ENCODE measurements at regions not wholly inside any gene's neighbourhood (a gene's known extent, or its start where the extent isn't known, plus 50 kb on each side); places are given as distances from the start of the nearest gene placed in this dataset.

GRCh38 chr11:115872416-115872815, 368.2 kb upstream of the CADM1 start:
- peak; percentile 76 for DNase-seq

GRCh38 chr11:115871161-115871760, 367.0 kb upstream of the CADM1 start:
- no peak for DNase-seq

GRCh38 chr11:115869780-115870431, 365.7 kb upstream of the CADM1 start:
- peak; percentile 78 for DNase-seq

- DNase-seq = no peak
Observed at GRCh38 chr11:115869131-115869530, 364.9 kb upstream of the CADM1 start.

- no peak for DNase-seq
Observed at GRCh38 chr11:115860246-115860645, 356.0 kb upstream of the CADM1 start.

- DNase-seq = no peak
Observed at GRCh38 chr11:115848611-115849010, 344.4 kb upstream of the CADM1 start.

- DNase-seq = no peak
Observed at GRCh38 chr11:115848080-115848479, 343.9 kb upstream of the CADM1 start.

GRCh38 chr11:115845872-115846271, 341.7 kb upstream of the CADM1 start:
- no peak for DNase-seq

GRCh38 chr11:115843685-115844084, 339.5 kb upstream of the CADM1 start:
- no peak for DNase-seq

- no peak for DNase-seq
Observed at GRCh38 chr11:115843111-115843510, 338.9 kb upstream of the CADM1 start.

GRCh38 chr11:115820026-115820425, 315.8 kb upstream of the CADM1 start:
- DNase-seq = no peak

- DNase-seq = no peak
Observed at GRCh38 chr11:115819014-115819413, 314.8 kb upstream of the CADM1 start.

GRCh38 chr11:115817844-115818468, 313.7 kb upstream of the CADM1 start:
- no peak for DNase-seq

- no peak for DNase-seq
Observed at GRCh38 chr11:115808351-115808940, 304.2 kb upstream of the CADM1 start.

- no peak for DNase-seq
Observed at GRCh38 chr11:115806056-115806455, 301.8 kb upstream of the CADM1 start.

- DNase-seq = no peak
Observed at GRCh38 chr11:115803073-115803740, 299.0 kb upstream of the CADM1 start.

GRCh38 chr11:115802641-115803040, 298.4 kb upstream of the CADM1 start:
- DNase-seq = no peak

- no peak for DNase-seq
Observed at GRCh38 chr11:115792903-115793302, 288.7 kb upstream of the CADM1 start.

- no peak for DNase-seq
Observed at GRCh38 chr11:115787302-115787701, 283.1 kb upstream of the CADM1 start.

GRCh38 chr11:115784796-115785521, 280.7 kb upstream of the CADM1 start:
- DNase-seq = no peak

GRCh38 chr11:115780646-115781362, 276.6 kb upstream of the CADM1 start:
- no peak for DNase-seq

Measured in inflammatory macrophage treated with lipopolysaccharide for 4 hours (primary cell).